ENCODE measurements at regions not wholly inside any gene's neighbourhood (a gene's known extent, or its start where the extent isn't known, plus 50 kb on each side); places are given as distances from the start of the nearest gene placed in this dataset.

DNA sequence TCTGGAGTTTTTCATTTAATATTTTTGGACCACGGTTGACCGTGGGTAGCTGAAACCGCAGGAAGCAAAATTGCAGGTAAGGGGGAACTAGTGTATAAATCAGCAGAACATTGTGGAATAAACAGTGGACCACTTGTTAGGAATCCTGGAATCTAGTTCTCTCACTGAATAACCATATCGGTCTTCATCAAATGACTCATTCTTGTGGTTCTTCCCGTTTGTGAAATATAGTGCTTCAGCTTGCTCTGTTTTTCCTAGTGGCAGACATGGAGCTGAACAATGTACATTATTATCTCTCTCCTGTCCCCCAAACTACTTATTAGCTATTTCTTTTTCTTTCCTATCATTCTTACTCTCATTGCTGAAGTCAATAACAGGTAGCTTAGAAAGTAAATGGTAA, 61.9 kb downstream of the HSPA13 start:
- Histone ChIP-seq H3K4me1 (no peaks in the 10 kb centered on the region), H3K4me3 (no peak overlapping the region), H3K9me3 (no peaks in the 10 kb centered on the region), H3K27ac (no peak overlapping the region), H3K27me3 (no peaks in the 10 kb centered on the region), H3K36me3 (no peaks in the 10 kb centered on the region)
- intact Hi-C loops (cut with DNase I; ENCODE audit: low total_unique reads) = no loop called here
- WGBS, 5 donors = 59 to 86% (median 81%) methylated on average over 5 of the region's 5 CpGs
- DNase-seq = no peak
- TF ChIP-seq, protein P1, sequence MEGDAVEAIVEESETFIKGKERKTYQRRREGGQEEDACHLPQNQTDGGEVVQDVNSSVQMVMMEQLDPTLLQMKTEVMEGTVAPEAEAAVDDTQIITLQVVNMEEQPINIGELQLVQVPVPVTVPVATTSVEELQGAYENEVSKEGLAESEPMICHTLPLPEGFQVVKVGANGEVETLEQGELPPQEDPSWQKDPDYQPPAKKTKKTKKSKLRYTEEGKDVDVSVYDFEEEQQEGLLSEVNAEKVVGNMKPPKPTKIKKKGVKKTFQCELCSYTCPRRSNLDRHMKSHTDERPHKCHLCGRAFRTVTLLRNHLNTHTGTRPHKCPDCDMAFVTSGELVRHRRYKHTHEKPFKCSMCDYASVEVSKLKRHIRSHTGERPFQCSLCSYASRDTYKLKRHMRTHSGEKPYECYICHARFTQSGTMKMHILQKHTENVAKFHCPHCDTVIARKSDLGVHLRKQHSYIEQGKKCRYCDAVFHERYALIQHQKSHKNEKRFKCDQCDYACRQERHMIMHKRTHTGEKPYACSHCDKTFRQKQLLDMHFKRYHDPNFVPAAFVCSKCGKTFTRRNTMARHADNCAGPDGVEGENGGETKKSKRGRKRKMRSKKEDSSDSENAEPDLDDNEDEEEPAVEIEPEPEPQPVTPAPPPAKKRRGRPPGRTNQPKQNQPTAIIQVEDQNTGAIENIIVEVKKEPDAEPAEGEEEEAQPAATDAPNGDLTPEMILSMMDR (IDR thresholded peaks at IDR 0.05) = no peak
- TF ChIP-seq EP300 (IDR thresholded peaks at IDR 0.05) = no peak
- no peak for TF ChIP-seq POLR2A (IDR thresholded peaks at IDR 0.05)
- TF ChIP-seq POLR2AphosphoS5 (IDR thresholded peaks at IDR 0.05) = no peak

DNA sequence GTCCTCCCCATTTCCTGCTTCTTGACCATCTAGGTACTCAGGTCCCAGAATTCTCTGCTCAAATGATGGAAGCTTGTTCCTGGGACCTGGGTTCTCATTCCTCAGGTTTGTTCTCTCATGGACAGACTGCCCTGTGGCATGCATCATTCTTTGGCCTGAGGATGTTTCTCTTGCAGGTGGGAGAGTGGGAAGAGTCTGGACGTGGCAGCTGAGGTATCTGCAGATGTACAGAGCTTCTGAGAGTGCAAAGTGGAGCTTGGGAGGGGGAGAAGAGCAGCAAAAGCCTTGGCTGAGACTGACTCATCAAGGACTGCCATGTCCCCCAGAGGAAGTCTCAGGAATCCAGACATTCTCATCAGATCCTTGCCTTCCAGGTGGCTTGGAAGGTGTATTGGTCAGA, 63.1 kb downstream of the HSPA13 start:
- H3K4me1 ChIP-seq = no peaks in the 10 kb centered on the region
- no peak for DNase-seq
- no peak overlapping the region for H3K27ac ChIP-seq
- no peaks in the 10 kb centered on the region for H3K36me3 ChIP-seq
- TF ChIP-seq POLR2A (IDR thresholded peaks at IDR 0.05) (no peak), EP300 (IDR thresholded peaks at IDR 0.05) (no peak), POLR2AphosphoS5 (IDR thresholded peaks at IDR 0.05) (no peak)
- TF ChIP-seq, protein P1 (IDR thresholded peaks at IDR 0.05) = no peak
- intact Hi-C loops (cut with DNase I; ENCODE audit: low total_unique reads) = no loop called here
- no peaks in the 10 kb centered on the region for H3K9me3 ChIP-seq
- H3K4me3 ChIP-seq = no peak overlapping the region
- no peaks in the 10 kb centered on the region for H3K27me3 ChIP-seq
- 36 to 63% (median 55%) methylated on average over 1 of the region's 1 CpG for WGBS, 5 donors

DNA sequence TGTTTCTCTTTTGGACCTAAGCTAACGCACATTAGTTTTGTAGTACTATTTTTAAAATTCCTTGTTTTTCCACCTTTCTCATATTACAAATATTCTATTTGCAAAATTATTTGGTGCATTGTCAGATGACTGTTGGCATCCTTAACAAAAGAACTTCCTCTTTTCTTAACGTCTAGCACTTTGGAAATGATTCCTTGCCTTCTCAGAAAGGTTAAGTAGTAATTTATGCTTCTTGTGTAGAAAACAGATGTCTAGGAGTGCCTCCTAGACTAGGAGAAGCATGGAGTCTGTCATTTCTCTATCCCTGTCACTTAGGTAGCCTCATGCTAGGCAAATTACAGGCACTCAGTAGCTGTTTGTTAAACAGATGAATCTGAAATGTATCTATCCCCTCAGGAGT, 64.4 kb downstream of the HSPA13 start:
- DNase-seq = no peak
- Histone ChIP-seq H3K36me3 (no peaks in the 10 kb centered on the region), H3K4me3 (no peak overlapping the region), H3K9me3 (no peaks in the 10 kb centered on the region), H3K27me3 (no peaks in the 10 kb centered on the region), H3K4me1 (no peaks in the 10 kb centered on the region), H3K27ac (no peak overlapping the region)
- 39 to 46% (median 42%) methylated on average over 2 of the region's 2 CpGs for WGBS, 5 donors
- intact Hi-C loops (cut with DNase I; ENCODE audit: low total_unique reads) = no loop called here
- TF ChIP-seq POLR2AphosphoS5 (IDR thresholded peaks at IDR 0.05) (no peak), EP300 (IDR thresholded peaks at IDR 0.05) (no peak), POLR2A (IDR thresholded peaks at IDR 0.05) (no peak)
- TF ChIP-seq, protein P1 (IDR thresholded peaks at IDR 0.05) = no peak

DNA sequence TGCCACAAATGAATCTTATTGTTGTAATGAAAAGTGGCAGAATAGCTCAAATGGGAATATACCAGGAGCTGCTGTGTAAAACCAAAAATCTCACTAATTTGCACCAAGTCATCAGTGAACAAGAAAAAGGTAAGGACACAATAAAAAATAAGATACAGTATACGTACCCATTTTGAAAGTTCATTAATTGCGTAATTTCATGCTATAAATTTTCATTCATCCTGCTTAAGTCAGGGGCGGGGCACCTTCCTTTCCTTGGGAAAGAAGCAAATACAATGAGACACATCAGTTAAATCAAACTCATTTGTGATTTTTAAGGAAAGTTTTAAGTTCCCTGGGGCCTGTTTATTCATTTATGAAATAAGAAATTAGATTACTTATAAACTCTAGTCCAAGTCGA, 65.4 kb downstream of the HSPA13 start:
- Histone ChIP-seq H3K27ac (no peak overlapping the region), H3K27me3 (no peaks in the 10 kb centered on the region), H3K4me3 (no peak overlapping the region), H3K4me1 (no peaks in the 10 kb centered on the region), H3K9me3 (no peaks in the 10 kb centered on the region), H3K36me3 (no peaks in the 10 kb centered on the region)
- 74 to 85% (median 83%) methylated on average over 4 of the region's 4 CpGs for WGBS, 5 donors
- intact Hi-C loops (cut with DNase I; ENCODE audit: low total_unique reads) = no loop called here
- no peak for TF ChIP-seq EP300 (IDR thresholded peaks at IDR 0.05)
- no peak for TF ChIP-seq POLR2A (IDR thresholded peaks at IDR 0.05)
- TF ChIP-seq, protein P1 (IDR thresholded peaks at IDR 0.05) = no peak
- TF ChIP-seq POLR2AphosphoS5 (IDR thresholded peaks at IDR 0.05) = no peak
- no peak for DNase-seq

Data from stomach (tissue), 8 donors.